GM18517 (cell line): ENCODE measurements at regions not wholly inside any gene's neighbourhood (a gene's known extent, or its start where the extent isn't known, plus 50 kb on each side); places are given as distances from the start of the nearest gene placed in this dataset.
"Not testable (repeated sequence)": the region's sequence is repeated elsewhere in the genome, so short reads cannot be mapped to it uniquely, and the experiment has no call there.

Experiments used
- ATAC-seq: cut with Tn5 transposase; IDR thresholded peaks from one replicate; pipeline ENCODE4 v1.9.1; 2021; ENCODE audit warnings: mild to moderate bottlenecking, moderate library complexity; ENCODE audit not compliant: unreplicated experiment

DNA sequence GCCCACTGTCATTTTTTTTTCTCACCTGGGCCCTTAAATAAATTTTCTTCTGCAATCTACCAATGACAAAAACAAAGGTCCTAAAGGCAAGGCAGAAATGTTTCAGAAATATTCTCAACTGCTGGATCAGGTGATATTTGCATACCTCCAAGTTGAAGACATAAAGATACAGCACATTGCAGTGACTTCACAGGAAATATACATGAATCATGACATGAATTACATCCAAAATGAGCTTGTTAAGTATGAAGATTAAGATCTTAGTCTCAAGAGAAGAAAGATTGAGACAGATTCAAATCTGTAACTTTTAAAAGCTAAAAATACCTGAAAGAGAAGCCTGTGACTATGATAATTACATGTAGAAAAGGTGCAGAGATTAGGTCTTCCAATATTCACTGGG, 207.8 kb downstream of the SIPA1L2 start:
- ATAC-seq, result no peak

DNA sequence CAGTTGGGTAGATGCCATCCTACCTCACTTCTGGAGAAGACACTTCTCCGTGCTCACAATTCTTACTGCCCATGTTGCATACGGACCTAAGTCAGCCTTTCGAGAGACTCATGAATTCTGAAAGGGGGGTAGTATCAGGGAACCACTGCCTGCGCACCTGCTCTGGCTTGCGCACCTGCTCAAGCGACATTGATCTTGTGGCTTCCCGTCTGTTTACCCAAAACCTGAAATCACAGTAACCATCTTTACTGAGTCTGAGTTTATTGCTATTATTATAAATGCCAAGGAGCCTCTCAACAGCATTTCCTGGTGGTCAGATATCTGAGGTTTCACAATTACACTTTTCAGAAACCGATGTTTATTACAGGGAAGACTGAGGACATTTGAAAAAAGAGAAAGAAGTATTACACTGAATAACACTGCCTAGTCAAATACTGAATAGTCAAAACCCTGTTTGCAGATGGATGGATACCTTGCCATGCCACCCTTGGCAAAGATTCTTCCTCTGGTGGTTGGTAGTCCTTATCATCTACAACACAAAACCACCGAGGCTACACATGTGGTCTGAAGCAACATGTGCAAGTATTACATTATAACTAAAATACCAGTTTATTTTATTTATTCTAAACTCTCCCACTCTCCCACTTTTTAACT, 208.7 kb downstream of the SIPA1L2 start:
- no peak for ATAC-seq

DNA sequence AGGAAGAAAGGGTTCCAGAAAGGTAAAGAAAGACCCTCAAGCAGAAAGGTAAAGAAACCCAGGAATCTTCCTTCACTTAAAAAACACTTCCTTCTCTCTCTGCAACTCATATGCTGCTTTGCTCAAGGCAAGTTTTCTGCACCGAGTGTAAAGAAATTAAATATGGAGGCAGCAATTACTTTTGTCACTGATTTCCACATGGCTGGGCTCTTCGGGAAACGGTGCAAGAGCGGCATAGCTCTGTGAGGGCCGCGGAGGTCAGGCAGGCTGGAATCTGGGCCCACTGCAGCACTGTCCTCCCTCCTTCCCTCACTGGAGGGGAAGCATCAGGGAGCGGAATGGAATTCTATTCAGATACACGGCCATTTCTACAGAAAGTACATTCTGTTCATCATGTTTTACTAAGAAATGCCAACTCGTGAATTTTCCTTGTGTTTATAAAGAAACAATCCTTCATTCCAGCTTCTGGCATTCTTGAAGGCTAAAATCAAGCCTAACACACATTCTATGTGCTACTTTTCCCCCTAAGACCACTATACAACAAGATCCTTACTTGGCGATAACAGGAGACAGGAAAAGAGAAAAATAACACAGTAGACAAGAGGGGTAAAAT, 212.2 kb downstream of the SIPA1L2 start:
- ATAC-seq, result no peak

DNA sequence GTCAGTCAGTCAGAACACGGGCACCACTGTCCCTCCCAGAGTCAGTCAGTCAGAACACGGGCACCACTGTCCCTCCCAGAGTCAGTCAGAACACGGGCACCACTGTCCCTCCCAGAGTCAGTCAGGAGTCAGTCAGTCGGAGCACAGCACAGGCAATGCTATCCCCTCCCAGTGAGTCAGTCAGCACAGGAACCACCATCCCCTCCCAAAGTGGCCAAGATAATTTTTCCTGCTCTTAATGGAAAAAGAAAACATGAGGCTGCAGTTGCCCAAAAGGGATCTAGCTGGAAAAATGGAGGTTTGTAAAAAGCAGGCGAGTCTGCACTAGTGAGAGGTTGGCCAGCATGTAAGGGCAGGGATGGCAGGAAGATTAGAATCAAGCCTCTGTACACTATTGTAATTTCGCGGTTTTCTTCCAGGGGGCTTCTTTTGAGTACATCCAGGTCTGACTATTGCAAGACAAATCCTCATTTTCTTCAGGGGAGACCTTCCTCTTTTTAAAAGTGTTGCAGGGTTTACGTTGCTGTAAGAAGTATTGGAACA, 213.8 kb downstream of the SIPA1L2 start:
- no peak for ATAC-seq

DNA sequence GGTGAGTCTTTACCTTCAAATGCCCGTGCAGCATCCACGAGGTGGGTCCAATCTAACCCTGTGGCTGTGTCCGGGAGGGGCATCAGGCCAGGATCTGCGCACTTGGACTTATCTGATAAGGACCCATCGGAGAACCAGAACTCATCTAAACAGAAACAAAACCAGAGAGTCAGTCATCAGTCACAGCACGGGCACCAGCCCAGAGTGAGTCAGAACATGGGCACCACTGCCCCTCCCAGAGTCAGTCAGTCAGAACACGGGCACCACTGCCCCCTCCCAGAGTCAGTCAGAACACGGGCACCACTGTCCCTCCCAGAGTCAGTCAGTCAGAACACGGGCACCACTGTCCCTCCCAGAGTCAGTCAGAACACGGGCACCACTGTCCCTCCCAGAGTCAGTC, 214.5 kb downstream of the SIPA1L2 start:
- not testable (repeated sequence) for ATAC-seq

DNA sequence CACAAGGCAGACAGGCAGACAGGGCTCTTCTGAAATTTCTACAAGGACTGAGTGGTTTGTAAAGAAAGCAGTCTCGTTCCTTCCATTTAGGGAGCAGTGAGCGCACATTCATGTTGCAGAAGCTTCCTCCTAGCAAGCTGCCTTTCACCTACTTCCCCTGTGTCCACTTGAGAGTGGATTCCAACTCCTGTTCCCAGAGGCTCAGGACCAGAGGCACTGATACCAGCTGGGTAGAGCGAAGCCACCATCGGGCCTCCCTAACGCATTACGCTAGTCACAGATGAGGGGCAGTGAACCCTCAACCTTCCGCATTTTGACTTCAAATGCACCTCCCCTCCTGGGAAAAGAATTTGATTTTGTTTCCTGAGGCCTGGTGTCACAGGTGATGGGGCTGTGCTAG, 215.8 kb downstream of the SIPA1L2 start:
- ATAC-seq, result no peak

DNA sequence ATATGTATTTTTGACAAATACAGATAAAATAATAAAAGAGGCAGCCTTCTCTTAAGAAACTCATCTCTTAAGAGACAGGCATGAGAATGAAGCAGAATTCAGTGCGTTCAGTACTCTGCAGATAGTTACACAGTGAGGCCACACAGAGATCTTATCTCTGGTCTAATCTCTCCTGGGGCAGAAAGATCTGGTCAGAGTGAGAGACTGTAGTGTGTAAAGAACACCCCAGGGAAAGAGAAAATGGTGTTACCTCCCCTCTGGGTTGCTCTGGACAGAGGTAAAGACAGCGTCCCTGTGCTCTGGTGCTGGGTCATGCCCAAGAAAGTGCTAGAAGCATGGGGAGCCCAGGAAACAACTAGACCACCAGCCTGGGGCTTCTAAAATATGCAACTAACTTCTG, 216.3 kb downstream of the SIPA1L2 start:
- no peak for ATAC-seq

DNA sequence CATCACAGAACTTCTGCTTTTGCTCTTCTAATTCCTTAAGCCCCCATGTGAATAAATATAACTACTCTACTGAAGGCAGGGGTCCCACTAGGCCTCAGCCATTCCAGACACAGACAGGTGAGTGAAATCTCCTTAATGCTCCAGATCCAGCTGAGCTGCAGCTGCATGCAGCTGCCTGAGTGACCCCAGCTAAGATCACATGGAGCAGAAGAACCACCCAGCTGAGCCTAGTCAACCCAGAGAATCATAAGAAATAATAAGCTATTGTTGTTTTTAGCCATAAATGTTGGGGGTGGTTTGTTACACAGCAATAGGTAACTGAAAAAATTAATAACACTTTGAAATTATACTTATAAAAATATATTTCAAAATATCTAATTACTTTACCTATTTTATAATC, 220.3 kb downstream of the SIPA1L2 start:
- no peak for ATAC-seq

DNA sequence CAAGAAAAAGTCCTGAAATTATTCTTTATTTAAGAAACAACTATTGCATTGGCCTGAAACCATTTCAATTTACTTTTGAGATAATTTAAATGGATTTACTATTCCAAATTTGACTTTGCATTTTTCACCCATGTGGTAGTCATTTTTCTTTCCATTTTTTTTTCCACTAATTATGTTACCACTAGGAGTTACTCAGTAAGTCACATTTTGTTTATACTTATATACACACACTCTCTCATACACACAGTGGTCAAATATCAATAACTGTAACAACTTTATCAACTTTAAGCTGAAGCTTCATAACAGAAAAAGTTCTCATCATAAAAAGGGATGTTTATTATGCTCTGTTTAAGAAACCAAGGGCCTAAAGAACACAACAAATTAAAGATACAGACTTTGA, 222.8 kb downstream of the SIPA1L2 start:
- ATAC-seq, result no peak

DNA sequence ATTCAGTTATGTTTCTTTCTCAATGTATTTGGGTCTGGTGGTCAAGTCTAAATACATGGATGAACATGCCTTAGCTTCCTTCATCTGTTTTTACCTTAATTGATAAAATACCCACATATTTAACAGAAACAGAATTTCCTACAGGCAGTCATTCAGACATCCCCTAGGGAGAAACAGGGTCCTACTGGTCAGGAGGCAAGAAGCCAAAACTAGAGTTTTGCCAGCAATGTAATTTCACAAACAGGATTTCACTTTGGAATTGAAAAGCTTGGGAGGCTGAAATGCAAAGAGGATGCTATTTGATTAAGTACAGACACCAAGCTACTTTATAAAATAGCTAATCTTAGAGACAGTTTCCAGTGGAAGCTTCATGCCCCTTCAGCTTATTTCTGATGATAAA, 224.2 kb downstream of the SIPA1L2 start:
- ATAC-seq, result no peak

DNA sequence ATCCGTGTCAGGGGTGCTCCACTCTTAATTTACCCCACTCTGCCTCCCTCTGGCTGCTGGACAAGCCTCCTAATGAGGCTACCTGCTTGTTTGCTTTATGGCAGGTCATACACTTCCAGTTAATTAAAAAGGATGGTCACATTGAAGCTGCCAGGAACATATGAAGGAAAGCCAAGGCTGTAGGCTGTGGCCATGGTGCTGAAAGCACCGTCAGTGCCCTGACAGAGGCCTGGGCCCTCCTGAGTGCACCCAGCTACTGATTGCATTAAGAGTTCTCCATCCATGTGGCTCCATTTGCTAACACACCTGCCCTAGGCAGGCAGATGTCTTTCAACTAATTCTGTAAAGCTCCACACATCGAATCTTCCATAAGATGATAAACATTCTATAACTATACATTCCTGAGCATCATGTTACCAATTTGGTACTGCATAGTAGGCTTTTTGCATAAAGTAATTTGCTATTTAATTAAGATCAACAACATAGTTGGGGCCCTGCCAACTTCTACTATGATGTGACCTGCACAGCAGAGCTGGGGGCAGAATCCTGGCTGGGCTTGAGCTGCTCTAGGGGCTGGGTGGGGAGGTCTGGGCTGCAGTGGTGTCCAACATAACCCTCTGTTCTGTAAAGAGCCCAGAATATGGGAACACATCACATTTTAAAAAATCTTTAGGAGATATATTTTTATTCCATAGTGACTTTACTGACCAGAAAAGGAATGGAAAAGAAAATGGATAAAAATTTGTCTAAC, 224.8 kb downstream of the SIPA1L2 start:
- ATAC-seq, result no peak

DNA sequence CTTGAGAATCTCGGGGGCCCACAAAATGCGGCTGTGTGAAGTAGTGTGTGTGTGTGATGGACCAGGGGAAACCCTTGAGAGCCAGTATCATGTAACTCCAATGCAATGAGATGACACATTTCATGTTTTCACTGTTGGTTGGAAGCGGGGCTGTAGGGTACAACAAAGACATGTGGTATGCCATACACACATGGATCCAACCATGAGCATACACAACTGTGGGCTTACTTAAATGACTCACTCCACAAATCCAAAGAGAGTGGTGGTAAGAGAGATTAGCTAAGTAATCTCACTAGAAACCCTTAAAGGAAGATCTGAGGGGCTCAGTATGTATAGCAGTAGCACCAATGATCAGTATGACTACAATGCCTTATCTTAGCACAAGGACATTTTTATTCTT, 225.7 kb downstream of the SIPA1L2 start:
- ATAC-seq, result no peak

DNA sequence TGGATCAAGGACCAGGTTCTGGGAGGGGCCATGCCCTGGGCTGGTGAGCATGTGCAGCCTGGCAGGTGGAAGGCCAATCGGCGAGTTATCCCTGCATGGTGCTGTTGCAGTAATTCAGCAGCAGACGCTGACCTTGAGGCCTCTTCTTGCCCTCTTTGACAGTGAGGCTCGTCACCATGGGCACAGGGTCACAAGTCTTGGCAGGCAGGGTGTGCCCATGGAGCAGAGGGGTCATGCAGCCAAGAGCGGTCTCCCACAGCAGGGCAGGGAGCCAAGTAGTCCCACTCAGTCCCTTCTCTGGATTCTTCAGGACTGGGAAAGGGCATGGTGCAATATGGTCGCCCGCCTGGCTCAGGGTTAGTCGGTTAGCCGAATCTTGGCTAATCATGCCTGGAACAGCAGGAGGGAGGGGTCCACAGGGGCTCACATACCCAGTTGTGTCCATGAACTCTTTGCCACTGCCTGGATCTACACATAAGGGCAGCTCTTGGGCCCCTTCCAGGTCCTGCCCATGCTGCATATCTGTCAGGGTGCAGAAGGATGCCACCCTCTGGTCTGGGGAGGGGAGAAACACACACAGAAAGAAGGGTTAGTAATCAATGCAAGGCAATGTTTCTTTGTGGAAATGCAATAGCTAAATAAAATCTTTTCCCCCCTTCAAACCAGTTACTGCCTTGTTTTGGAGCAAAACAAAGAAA, 226.8 kb downstream of the SIPA1L2 start:
- no peak for ATAC-seq

DNA sequence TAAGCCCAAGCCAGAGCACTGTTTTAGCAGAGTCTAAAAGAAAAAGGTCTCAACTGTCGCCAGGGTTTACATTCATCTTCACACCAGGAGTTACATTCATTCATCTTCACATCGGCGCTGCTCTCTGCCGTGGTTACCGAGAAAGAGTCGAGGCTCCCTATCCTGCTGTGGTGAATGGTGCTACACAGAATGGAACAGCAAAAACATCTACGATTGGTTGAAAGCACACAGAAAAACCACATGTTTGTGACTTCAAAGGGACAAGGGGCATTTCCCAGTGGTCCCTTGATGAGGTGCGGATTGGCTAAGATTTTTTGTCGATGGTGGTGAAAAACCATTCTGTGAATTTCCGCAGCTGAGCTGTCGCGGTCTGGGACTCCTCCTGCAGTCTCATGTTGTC, 231.1 kb downstream of the SIPA1L2 start:
- no peak for ATAC-seq

DNA sequence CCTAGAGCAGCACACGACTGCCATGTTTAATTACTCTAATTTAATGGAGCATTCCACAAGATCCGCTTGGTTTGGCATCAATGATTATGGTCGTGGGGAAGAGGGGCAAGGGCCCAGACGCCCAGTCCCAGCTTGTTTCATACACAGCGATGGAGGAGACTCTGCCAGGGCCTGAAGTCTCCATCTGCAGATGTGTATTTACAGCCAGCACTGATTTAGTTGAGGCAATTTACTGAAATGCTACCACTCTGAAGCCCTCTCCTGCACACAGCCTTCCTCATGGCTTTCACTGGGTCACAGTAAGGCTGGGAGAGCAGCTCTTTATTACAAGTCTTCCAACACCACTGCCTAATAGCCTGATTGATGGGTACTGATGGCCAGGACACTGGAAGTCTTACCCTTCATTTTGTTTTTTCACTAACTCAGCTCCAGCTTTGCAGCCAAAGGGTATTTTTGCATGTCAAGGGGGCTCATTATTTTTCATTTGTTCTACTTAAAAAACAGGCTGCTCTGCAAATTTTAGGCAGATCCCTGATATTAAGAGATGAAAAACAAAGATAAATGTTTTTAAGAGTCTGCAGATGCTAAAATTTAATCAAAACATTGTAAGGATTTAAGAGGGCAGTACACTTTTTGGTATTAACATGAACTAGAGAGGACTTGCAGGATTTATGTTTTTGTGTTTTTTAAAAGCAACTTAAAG, 236.3 kb downstream of the SIPA1L2 start:
- no peak for ATAC-seq

DNA sequence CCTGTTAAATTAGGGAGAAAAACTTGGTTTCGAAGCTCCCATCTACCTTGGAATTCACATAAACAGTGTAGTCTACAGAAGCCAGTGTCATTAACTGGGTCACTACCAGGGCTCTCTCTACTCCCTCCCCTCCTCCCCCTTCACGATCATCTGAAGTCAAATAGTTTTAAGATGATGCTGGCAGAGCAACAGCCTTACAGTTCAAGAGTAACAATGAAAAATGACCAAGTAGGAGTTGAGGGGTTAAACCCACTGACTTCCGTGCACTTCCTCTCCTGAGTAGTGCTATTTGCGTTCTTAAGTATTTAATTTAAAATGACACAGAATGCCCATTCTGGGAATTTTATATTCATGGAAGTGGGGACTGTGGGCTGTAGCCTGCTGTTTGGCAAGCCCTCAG, 236.9 kb downstream of the SIPA1L2 start:
- ATAC-seq, result no peak

DNA sequence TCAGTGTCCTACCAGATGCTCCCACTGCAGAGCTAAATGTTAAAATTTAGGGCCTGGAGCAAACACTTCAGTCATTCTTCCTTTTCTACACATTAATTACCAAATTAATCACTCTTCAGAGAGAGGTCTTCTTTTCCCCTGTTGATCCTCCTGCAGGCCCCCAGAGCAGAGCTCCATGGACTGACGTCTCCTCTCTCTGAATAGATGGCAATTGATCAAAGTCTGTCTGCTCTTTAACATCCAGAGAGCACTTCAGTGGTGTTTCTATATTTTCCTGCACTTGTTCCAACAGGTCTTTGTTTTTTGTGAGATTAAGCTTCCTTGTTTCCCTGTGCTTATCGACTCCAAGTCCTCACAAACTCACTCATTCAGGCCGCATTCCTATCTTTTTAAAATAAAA, 239.3 kb downstream of the SIPA1L2 start:
- no peak for ATAC-seq

DNA sequence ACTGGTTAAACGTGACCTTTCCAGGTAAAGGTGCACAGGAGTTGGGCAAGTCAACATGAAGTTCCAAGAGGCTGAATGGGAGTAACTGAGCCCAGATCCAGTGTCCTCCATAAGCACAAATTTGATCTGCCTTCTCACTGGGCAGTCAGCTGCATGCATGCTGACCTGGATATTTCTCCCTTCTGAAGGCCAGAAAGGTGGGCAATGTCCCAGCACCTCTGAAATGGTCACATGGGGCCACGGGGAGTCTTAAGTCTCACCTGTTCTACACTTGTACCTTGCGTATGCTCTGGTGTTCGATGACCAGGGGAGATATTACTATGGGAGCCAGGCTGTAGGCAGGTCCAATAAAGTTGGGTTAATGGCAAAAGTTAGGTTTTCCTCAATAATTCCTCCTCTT, 240.2 kb downstream of the SIPA1L2 start:
- no peak for ATAC-seq

DNA sequence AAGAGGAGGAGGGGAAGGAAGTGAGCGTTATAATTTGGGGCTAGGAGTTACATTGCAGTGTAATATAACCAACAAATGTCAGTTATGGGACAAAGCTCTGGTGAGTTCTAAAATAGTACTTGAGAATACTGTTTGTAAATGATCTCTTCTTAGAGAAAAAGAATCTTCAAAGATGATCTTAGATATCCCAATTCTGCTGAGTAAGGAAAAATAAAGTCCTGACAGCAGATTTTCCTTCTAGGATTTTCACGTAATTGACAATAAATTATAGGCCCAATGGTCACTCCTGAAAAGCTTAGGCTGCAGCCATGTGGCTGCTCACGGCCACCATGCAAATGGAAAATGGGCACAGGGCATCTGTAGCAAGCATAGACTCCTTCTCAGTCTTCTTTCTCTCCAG, 241.6 kb downstream of the SIPA1L2 start:
- no peak for ATAC-seq

DNA sequence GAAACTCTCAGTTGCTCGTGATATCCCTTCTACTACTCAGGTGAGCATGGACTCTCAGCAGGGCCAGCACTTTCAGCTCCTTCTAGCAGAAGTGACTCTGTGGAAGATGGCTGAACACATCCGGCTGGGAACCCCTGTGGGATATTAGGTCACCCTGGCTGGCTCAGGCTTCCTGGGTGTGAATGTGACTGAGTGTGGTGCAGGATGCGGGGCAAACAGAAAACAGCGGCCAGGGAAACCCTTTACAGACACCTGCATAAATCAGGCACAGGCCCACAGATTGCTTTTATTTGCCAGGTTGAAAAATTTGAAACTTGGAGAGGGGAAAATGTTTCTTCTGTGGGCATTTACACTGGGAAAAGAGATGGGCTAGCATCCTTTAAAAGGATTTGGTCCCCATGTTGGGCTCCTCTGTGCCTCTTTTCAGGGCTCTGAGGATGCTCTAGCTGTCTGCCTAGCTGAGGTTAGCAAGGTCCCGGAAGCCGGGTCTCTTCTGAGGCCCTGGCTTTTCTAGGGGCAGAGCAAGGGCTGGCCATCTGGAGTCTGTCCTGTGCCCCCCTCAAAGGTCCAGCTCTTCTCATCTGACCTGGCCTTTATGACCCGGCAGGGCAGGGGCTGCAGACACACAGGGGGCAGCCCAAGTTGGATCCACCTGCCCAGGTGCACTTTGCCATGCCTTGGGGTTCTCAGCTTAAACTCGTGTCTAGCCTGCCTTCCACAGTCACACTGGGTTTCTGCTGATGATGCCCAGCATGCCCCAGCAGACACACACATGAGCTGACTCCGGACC, 243.0 kb downstream of the SIPA1L2 start:
- no peak for ATAC-seq
